Testis (tissue), 2 donors: ENCODE measurements at regions not wholly inside any gene's neighbourhood (a gene's known extent, or its start where the extent isn't known, plus 50 kb on each side); places are given as distances from the start of the nearest gene placed in this dataset.

Experiments
- POLR2A ChIP-seq: fragments of 450-650 bp; IDR thresholded peaks from one replicate; pipeline ENCODE4 v1.6.1; 2017; ENCODE audit warnings: antibody characterized with exemption, mild to moderate bottlenecking, moderate library complexity
- TF ChIP-seq, protein P1 (sequence below), 3 experiments: fragments of 450-650 bp in 2 of 3; fragments of 200-600 bp in 1 of 3; sonication (generic) in 1 of 3; IDR thresholded peaks; one replicate each; pipeline ENCODE4 v1.5.1; 2016 to 2019; ENCODE audit warnings: antibody characterized with exemption in 3 of 3, mild to moderate bottlenecking in 2 of 3, moderate library complexity in 1 of 3

DNA sequence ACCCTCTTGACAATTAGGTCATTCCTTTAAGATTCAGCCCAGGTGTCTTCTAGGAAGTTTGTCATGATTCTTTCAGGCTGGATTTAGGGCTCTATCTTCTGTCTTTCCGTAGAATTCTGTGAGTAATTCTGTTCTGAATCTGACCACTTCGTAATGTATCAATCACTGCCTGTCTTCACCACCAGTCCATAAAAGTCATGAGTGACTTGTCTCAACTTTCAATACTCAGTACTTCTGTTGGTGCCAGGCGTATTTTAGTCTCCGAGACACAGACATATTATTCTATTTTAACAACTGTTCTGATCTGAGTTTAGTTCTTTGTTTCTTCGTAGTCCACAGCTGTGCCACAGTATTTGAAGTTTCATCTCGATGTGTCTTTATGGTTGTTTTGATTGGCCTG is 310.7 kb downstream of the PPARGC1A start:
- TF ChIP-seq, protein P1, sequence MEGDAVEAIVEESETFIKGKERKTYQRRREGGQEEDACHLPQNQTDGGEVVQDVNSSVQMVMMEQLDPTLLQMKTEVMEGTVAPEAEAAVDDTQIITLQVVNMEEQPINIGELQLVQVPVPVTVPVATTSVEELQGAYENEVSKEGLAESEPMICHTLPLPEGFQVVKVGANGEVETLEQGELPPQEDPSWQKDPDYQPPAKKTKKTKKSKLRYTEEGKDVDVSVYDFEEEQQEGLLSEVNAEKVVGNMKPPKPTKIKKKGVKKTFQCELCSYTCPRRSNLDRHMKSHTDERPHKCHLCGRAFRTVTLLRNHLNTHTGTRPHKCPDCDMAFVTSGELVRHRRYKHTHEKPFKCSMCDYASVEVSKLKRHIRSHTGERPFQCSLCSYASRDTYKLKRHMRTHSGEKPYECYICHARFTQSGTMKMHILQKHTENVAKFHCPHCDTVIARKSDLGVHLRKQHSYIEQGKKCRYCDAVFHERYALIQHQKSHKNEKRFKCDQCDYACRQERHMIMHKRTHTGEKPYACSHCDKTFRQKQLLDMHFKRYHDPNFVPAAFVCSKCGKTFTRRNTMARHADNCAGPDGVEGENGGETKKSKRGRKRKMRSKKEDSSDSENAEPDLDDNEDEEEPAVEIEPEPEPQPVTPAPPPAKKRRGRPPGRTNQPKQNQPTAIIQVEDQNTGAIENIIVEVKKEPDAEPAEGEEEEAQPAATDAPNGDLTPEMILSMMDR (IDR thresholded peaks at IDR 0.05) = no peak
- no peak for TF ChIP-seq POLR2A
